ENCODE measurements at regions not wholly inside any gene's neighbourhood (a gene's known extent, or its start where the extent isn't known, plus 50 kb on each side); places are given as distances from the start of the nearest gene placed in this dataset.

DNA sequence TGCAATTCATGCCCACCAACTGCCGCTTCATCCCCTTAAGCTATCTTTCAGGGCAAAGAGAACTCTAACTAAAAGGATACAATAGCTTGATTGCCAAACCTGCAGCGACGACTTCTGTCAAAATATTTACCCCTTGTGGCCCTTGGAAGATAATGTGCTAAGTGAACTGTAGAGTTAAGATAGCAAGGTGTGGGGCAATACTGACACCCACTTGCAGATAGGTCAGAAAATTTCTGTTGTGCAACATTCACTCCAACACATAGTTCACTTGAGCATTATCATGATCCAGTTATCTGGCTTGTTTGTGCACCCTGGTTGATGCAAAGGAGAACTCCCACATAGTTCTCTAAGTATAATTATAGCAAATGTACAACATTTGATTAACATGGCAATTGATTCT, 55.6 kb downstream of the RHOXF2B start:
- 28 to 53% methylated on average over 2 to 3 of the region's 3 CpGs for WGBS, 2 donors
- ATAC-seq (ENCODE audit: low FRiP score in 2 of 2) (no peak), DNase-seq (no peak)
- TF ChIP-seq EP300 (IDR thresholded peaks at IDR 0.05) (no peak), POLR2AphosphoS5 (IDR thresholded peaks at IDR 0.05) (no peak), POLR2A (IDR thresholded peaks at IDR 0.05) (no peak)
- TF ChIP-seq, protein P1, sequence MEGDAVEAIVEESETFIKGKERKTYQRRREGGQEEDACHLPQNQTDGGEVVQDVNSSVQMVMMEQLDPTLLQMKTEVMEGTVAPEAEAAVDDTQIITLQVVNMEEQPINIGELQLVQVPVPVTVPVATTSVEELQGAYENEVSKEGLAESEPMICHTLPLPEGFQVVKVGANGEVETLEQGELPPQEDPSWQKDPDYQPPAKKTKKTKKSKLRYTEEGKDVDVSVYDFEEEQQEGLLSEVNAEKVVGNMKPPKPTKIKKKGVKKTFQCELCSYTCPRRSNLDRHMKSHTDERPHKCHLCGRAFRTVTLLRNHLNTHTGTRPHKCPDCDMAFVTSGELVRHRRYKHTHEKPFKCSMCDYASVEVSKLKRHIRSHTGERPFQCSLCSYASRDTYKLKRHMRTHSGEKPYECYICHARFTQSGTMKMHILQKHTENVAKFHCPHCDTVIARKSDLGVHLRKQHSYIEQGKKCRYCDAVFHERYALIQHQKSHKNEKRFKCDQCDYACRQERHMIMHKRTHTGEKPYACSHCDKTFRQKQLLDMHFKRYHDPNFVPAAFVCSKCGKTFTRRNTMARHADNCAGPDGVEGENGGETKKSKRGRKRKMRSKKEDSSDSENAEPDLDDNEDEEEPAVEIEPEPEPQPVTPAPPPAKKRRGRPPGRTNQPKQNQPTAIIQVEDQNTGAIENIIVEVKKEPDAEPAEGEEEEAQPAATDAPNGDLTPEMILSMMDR (IDR thresholded peaks at IDR 0.05): no peak
- Histone ChIP-seq H3K4me1 (no peaks in the 10 kb centered on the region), H3K9me3 (no peaks in the 10 kb centered on the region), H3K36me3 (no peaks in the 10 kb centered on the region), H3K4me3 (no peak overlapping the region), H3K27me3 (no peaks in the 10 kb centered on the region), H3K27ac (no peak overlapping the region)

DNA sequence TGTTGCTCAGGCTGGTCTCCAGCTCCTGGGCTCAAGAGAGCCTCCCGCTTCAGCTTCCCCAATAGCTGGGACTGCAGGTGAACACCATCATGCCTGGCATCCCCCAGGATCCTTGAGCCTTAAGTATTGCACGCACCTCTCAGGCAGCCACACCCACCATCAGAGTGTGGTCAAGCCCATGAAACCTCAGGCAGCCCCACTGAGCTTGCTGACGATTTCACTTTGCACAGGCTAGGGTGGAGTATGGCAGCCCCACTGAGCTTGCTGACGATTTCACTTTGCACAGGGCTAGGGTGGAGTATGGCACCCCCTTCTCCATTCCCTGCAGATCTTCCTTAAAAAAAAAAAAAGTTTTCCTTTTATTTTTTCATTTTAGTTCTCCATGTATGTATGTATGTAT, 57.2 kb downstream of the RHOXF2B start:
- Histone ChIP-seq H3K36me3 (no peaks in the 10 kb centered on the region), H3K4me3 (no peak overlapping the region), H3K9me3 (no peaks in the 10 kb centered on the region), H3K4me1 (peaks cover 0 to 7% (median 5%) of the 10 kb centered on the region in 4 donors), H3K27me3 (no peaks in the 10 kb centered on the region), H3K27ac (no peak overlapping the region)
- WGBS, 2 donors: 40 to 62% methylated on average over 1 to 4 of the region's 4 CpGs
- DNase-seq (no peak), ATAC-seq (ENCODE audit: low FRiP score in 2 of 2) (no peak)
- TF ChIP-seq EP300 (IDR thresholded peaks at IDR 0.05) (no peak), POLR2AphosphoS5 (IDR thresholded peaks at IDR 0.05) (no peak), POLR2A (IDR thresholded peaks at IDR 0.05) (no peak)
- TF ChIP-seq, protein P1 (IDR thresholded peaks at IDR 0.05): no peak

DNA sequence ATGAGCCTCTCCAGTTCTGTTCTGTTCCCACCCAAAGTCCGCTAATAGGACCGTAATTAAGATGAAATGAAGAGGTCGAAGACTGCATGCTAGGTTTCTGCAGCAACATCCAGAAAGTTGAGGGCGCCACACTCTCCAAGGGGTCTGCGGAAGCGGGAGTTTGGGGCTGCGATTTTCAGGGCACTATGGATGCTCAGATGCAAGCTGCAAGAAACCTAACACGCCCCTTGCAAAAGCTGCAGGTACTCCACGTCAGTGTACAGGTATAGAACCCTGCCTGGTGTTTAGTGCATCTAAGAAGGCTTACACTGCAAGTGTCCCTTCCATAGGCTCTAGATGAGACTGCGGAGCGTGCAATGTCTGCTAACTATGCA, 61.4 kb downstream of the RHOXF2B start:
- ATAC-seq (ENCODE audit: low FRiP score in 2 of 2) (peak in 1 of 2 donors; percentile 13), DNase-seq (no peak)
- WGBS, 2 donors: 0 to 52% methylated on average over 1 to 11 of the region's 11 CpGs
- peaks cover 0 to 13% (median 6%) of the 10 kb centered on the region in 4 donors for H3K4me1 ChIP-seq
- H3K4me3 ChIP-seq: peak overlapping the region in 3 of 4 donors; percentile 29 to 42 (median 37)
- no peaks in the 10 kb centered on the region for H3K36me3 ChIP-seq
- H3K27me3 ChIP-seq: no peaks in the 10 kb centered on the region
- TF ChIP-seq EP300 (IDR thresholded peaks at IDR 0.05) (no peak), POLR2AphosphoS5 (IDR thresholded peaks at IDR 0.05) (no peak), POLR2A (IDR thresholded peaks at IDR 0.05) (no peak)
- TF ChIP-seq, protein P1 (IDR thresholded peaks at IDR 0.05): no peak
- no peaks in the 10 kb centered on the region for H3K9me3 ChIP-seq
- H3K27ac ChIP-seq: no peak overlapping the region

DNA sequence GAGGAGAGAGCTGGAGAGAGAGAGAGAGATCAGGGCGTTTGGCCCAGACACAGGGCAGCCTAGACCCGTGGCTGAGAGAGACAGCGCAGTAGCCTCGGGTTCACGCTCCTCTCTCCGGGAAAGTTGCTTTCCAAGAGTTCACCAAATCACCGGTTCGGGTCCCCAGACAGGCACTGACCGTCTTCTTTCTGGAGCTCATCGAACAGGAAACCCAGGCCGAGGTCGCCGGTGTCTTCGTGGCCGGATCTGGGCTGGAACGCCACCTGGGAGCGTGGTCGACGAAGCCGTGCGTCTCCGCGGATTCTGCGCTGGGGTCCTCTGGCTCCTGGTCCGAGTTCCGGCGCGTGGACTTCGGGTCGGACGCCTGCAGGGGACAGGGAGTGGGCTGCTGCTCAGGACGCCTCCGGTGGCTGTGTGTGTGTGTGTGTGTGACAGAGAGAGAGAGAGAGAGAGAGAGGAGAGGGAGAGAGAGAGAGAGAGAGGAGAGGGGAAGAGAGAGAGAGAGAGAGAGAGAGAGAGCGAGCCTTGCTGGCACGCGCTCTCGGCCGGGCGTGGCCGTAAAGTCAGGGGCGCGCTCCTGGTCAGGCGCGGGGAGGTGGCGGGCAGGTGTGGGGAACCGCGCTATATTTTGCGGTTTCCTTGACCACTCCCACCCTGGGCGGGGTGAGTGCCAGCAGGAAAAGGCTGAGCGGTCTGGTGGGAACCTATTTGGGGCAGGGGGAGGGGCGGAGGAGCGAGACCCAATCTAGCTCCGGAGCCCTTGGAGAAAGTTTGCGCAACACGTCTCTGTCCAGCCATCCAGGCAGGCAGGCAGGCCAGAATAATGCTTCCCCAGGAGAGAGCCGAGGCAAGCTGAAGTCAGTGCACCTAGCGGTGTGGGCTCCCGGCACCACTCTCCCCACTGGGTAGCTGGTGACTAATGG, 62.1 kb downstream of the RHOXF2B start:
- WGBS, 2 donors: 3 to 39% methylated on average over 14 to 49 of the region's 58 CpGs
- H3K36me3 ChIP-seq: no peaks in the 10 kb centered on the region
- peak; percentile 36 to 66 for ATAC-seq (ENCODE audit: low FRiP score in 2 of 2)
- H3K27me3 ChIP-seq: no peaks in the 10 kb centered on the region
- H3K4me3 ChIP-seq: peak overlapping the region in 3 of 4 donors; percentile 29 to 42 (median 37)
- H3K27ac ChIP-seq: no peak overlapping the region
- no peaks in the 10 kb centered on the region for H3K9me3 ChIP-seq
- H3K4me1 ChIP-seq: peaks cover 0 to 13% (median 6%) of the 10 kb centered on the region in 4 donors
- TF ChIP-seq, protein P1 (IDR thresholded peaks at IDR 0.05): peak in 2 of 6 experiments; percentile 11 to 14
- TF ChIP-seq EP300 (IDR thresholded peaks at IDR 0.05): no peak
- TF ChIP-seq POLR2AphosphoS5 (IDR thresholded peaks at IDR 0.05): no peak
- peak; percentile 35 to 61 for DNase-seq
